ENCODE measurements at regions not wholly inside any gene's neighbourhood (a gene's known extent, or its start where the extent isn't known, plus 50 kb on each side); places are given as distances from the start of the nearest gene placed in this dataset.

DNA sequence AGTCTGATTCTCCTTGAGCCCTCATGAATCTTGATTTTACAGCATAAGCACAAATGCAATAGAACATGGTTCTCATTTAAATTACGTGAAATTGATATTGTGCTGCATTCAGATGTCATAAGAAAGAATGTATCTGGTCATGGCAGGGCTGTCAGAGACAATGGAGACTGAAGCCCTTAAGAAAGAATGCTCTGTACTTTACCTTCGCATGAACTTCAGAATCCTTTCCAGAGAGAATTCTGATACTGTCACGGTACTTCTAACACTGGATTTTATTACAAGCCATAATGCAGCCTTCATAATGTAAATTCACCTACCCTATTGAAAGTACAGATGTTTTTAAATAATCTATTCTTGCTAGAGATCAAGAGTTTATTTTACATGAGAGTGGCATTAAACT lies 677.9 kb upstream of the ADGRL3 start:
- no peak for DNase-seq (ENCODE audit: low read depth)
- H3K4me3 ChIP-seq (ENCODE audit: low read depth, low read length) = no peak overlapping the region
- in situ Hi-C loops (cut with HindIII; ENCODE audit: low sequenced_read_pairs) = no loop called here
- TF ChIP-seq, protein P1, sequence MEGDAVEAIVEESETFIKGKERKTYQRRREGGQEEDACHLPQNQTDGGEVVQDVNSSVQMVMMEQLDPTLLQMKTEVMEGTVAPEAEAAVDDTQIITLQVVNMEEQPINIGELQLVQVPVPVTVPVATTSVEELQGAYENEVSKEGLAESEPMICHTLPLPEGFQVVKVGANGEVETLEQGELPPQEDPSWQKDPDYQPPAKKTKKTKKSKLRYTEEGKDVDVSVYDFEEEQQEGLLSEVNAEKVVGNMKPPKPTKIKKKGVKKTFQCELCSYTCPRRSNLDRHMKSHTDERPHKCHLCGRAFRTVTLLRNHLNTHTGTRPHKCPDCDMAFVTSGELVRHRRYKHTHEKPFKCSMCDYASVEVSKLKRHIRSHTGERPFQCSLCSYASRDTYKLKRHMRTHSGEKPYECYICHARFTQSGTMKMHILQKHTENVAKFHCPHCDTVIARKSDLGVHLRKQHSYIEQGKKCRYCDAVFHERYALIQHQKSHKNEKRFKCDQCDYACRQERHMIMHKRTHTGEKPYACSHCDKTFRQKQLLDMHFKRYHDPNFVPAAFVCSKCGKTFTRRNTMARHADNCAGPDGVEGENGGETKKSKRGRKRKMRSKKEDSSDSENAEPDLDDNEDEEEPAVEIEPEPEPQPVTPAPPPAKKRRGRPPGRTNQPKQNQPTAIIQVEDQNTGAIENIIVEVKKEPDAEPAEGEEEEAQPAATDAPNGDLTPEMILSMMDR (IDR thresholded peaks at IDR 0.05; ENCODE audit: low read depth, low read length, missing control alignments) = no peak

DNA sequence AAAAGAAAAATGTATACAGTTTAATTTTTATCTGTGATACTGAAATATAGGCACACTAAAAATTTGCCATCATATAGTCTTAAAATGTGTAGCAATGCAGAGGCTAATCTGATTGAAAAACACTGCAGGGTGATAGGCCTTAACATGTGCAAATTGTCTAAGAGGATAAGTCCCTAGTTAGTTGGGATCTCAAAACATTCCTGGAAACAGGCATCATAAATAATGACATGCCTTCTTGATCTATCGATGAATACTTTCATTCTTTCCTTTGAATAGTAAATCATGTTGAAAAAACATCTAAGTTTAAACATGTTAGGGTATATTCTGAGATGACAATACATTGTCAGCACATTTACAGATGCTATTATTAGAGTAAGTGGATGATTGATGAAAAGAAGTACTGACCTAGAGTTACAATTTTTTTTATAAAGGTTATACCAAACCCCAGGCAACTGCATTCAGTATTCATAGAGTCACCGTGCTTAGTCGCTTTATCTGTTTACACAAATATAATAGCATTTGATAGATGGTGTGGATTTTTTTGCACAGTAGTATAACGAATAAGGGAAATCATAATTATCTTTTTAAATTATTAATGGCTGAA lies 668.2 kb upstream of the ADGRL3 start:
- in situ Hi-C loops (cut with HindIII; ENCODE audit: low sequenced_read_pairs) = no loop called here
- H3K4me3 ChIP-seq (ENCODE audit: low read depth, low read length) = no peak overlapping the region
- no peak for DNase-seq (ENCODE audit: low read depth)
- TF ChIP-seq, protein P1 (IDR thresholded peaks at IDR 0.05; ENCODE audit: low read depth, low read length, missing control alignments) = no peak

DNA sequence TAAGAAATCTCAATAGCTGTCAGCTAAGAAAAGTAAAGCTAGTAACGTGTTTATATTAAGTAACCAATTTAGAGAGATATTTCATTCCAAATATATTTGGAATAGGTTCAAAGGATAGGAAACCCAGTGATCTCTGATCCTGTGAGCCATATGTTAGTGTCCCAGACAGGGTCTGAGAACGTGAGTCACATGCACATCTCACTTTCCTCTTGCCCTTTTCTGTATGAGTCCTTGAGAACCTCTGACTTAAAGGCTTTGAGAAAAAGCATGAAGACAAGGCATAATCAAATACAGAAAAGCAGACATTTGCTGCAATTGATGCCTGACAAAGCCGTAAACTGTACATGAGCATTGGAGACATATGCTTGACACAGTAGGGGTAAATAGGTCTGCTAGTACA lies 655.1 kb upstream of the ADGRL3 start:
- TF ChIP-seq, protein P1 (IDR thresholded peaks at IDR 0.05; ENCODE audit: low read depth, low read length, missing control alignments) = no peak
- no peak overlapping the region for H3K4me3 ChIP-seq (ENCODE audit: low read depth, low read length)
- in situ Hi-C loops (cut with HindIII; ENCODE audit: low sequenced_read_pairs) = no loop called here
- no peak for DNase-seq (ENCODE audit: low read depth)

DNA sequence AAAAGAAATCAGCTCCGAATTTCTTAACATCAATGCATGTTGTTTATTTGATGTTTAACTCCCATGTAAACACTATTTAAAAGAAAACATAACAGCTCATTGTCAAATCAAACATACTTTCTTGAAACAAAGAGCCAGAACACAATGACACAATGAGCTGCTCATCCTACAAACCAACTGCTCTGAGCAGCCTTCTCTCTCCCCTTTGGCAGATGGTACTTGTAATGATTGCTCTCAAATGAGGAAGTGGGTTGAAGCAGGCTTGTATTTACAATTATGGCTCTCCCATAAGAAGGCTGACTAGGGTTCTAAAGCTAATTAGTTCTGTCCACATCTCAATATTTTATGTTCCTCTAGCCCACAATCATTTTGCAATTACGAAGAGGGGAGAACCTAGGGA lies 637.8 kb upstream of the ADGRL3 start:
- no peak overlapping the region for H3K4me3 ChIP-seq (ENCODE audit: low read depth, low read length)
- in situ Hi-C loops (cut with HindIII; ENCODE audit: low sequenced_read_pairs) = no loop called here
- TF ChIP-seq, protein P1 (IDR thresholded peaks at IDR 0.05; ENCODE audit: low read depth, low read length, missing control alignments) = no peak
- DNase-seq (ENCODE audit: low read depth) = no peak

DNA sequence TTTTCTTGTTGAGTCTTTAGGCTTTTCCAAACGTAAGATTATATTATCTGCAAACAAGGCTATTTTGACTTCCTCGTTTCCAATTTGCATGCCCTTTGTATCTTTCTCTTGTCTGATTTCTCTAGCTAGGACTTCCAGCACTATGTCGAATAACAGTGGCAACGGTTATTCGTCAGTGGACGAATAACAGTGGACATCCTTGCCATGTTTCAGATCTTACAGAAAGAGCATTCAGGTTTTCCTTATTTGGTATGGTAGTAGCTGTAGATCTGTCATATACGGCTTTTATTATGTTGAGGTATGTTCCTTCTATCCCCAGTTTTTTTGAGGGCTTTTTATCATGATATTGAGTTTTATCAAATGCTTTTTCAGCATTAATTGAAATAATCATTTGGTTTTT lies 634.6 kb upstream of the ADGRL3 start:
- H3K4me3 ChIP-seq (ENCODE audit: low read depth, low read length) = no peak overlapping the region
- TF ChIP-seq, protein P1 (IDR thresholded peaks at IDR 0.05; ENCODE audit: low read depth, low read length, missing control alignments) = no peak
- in situ Hi-C loops (cut with HindIII; ENCODE audit: low sequenced_read_pairs) = no loop called here
- DNase-seq (ENCODE audit: low read depth) = no peak

DNA sequence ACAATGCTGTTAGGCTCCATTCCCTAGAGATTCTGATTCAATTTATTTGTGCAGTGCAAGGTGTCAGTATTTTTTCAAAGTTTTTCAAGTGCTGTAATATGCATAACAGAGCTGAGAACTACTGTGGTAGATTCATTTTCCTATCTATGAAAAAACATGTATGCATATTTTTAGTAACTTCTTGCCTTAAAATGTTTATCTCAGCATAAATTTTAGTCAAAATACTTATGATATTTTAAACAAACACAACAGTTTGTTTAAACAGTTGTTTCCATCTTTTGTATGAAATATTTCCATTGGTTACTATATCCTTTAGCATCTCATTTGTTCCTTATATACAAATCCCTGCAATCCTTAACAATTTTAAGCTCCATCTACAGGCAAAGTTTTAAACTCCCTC lies 624.8 kb upstream of the ADGRL3 start:
- in situ Hi-C loops (cut with HindIII; ENCODE audit: low sequenced_read_pairs) = no loop called here
- TF ChIP-seq, protein P1 (IDR thresholded peaks at IDR 0.05; ENCODE audit: low read depth, low read length, missing control alignments) = no peak
- no peak for DNase-seq (ENCODE audit: low read depth)
- H3K4me3 ChIP-seq (ENCODE audit: low read depth, low read length) = no peak overlapping the region

Measured in astrocyte of the cerebellum (primary cell).